Endothelial cell of umbilical vein (primary cell): ENCODE measurements at regions not wholly inside any gene's neighbourhood (a gene's known extent, or its start where the extent isn't known, plus 50 kb on each side); places are given as distances from the start of the nearest gene placed in this dataset.

ENCODE experiments used
- BruUV-seq: library from RNA; stranded (reverse); fragments of 400-500 nt; replicated peaks from 2 replicates; lab custom pipeline; 2021; lab: Mats Ljungman, UMichigan
- CTCF ChIA-PET: fragments of 300-600, 350-600 bp; sonication (Branson Sonifier 250); formaldehyde crosslinking; loops from one replicate; lab custom pipeline; 2021; ENCODE audit warnings: antibody characterized with exemption, inconsistent platforms; lab: Charles Lee
- POLR2A ChIA-PET: fragments of 300-600, 350-600 bp; sonication (Branson Sonifier 250); formaldehyde crosslinking; loops from one replicate; lab custom pipeline; 2021; ENCODE audit warnings: antibody characterized with exemption, inconsistent platforms; lab: Charles Lee
- DNase-seq: peaks from one replicate; pipeline ENCODE4 v3.0.0-alpha.2; 2011; ENCODE audit warnings: low read depth, low spot score
- FAIRE-seq: peaks from 2 replicates; lab custom pipeline; 2011; peaks lifted over from hg19 to GRCh38; lab: Jason Lieb, UNC
- H2AFZ ChIP-seq: 2 replicates; pipeline ENCODE4 v1.6.0; 2012; ENCODE audit warnings: low read depth, low read length, control low read depth, inconsistent platforms
- H3K27ac ChIP-seq: 2 replicates; pipeline ENCODE4 v1.5.1; 2011; ENCODE audit warnings: low read depth, mild to moderate bottlenecking, control low read depth, low read length, moderate library complexity; ENCODE audit not compliant: insufficient read depth
- H3K27me3 ChIP-seq, 2 experiments: 2 replicates each; pipeline versions ENCODE4 v1.6.0 to v1.6.1; 2011; ENCODE audit warnings: low read length in 2 of 2, mixed read lengths in 1 of 2; ENCODE audit not compliant: control insufficient read depth in 2 of 2, insufficient read depth in 2 of 2
- H3K36me3 ChIP-seq, 2 experiments: 2 replicates in 1 of 2; 3 replicates in 1 of 2; pipeline ENCODE4 v1.5.1; 2011; ENCODE audit warnings: low read length in 2 of 2, mild to moderate bottlenecking in 1 of 2, moderate library complexity in 1 of 2; ENCODE audit not compliant: control insufficient read depth in 2 of 2, insufficient read depth in 2 of 2; ENCODE audit errors: extremely low read depth in 1 of 2
- H3K4me1 ChIP-seq: 3 replicates; pipeline ENCODE4 v1.5.1; 2011; ENCODE audit warnings: mild to moderate bottlenecking, low read length; ENCODE audit not compliant: control insufficient read depth, insufficient read depth; ENCODE audit errors: extremely low read depth
- H3K4me2 ChIP-seq: 2 replicates; pipeline ENCODE4 v1.6.1; 2011; ENCODE audit warnings: low read length, control low read depth, mixed read lengths; ENCODE audit not compliant: insufficient read depth
- H3K4me3 ChIP-seq, 3 experiments: fragments of 200-600 bp in 1 of 3; sonication (generic), shearing (Covaris generic) in 1 of 3; replicated peaks in 1 of 3; 2 replicates each; pipeline ENCODE4 v1.5.1; 2011 to 2016; ENCODE audit warnings: control low read depth in 3 of 3, low read length in 3 of 3, mild to moderate bottlenecking in 2 of 3, inconsistent platforms in 1 of 3, low read depth in 1 of 3, moderate library complexity in 1 of 3; ENCODE audit not compliant: insufficient read depth in 1 of 3
- H3K79me2 ChIP-seq: 2 replicates; pipeline ENCODE4 v1.6.0; 2012; ENCODE audit warnings: low read length, inconsistent platforms; ENCODE audit not compliant: control insufficient read depth, insufficient read depth
- H3K9ac ChIP-seq: replicated peaks from 2 replicates; pipeline ENCODE3; 2011; ENCODE audit warnings: low read length, control low read depth; ENCODE audit not compliant: insufficient read depth; ENCODE audit errors: extremely low read depth
- H3K9me1 ChIP-seq: replicated peaks from 3 replicates; pipeline ENCODE4 v1.6.0; 2011; ENCODE audit warnings: mild to moderate bottlenecking, low read length; ENCODE audit not compliant: control insufficient read depth, insufficient read depth; ENCODE audit errors: extremely low read depth
- H3K9me3 ChIP-seq: replicated peaks from 2 replicates; pipeline ENCODE4 v1.5.1; 2012; ENCODE audit warnings: low read length, inconsistent platforms; ENCODE audit not compliant: control insufficient read depth, insufficient read depth
- H4K20me1 ChIP-seq: replicated peaks from 2 replicates; pipeline ENCODE3; 2011; ENCODE audit warnings: mild to moderate bottlenecking, low read length; ENCODE audit not compliant: control insufficient read depth, insufficient read depth; ENCODE audit errors: extremely low read depth
- CTCF ChIP-seq, 2 donors: IDR thresholded peaks; 1 replicate in 1 of 2; 2 replicates in 1 of 2; pipeline ENCODE4 v1.5.1; 2011; ENCODE audit warnings: low read length in 2 of 2, mild to moderate bottlenecking in 2 of 2, moderate library complexity in 2 of 2, control low read depth in 1 of 2, inconsistent platforms in 1 of 2, low read depth in 1 of 2; ENCODE audit not compliant: insufficient read depth in 1 of 2; ENCODE audit errors: extremely low read depth in 1 of 2
- EZH2 ChIP-seq: IDR thresholded peaks from 2 replicates; pipeline ENCODE4 v1.6.1; 2012; ENCODE audit warnings: borderline replicate concordance, low read depth, mild to moderate bottlenecking, moderate library complexity, low read length, inconsistent platforms; ENCODE audit not compliant: severe bottlenecking
- FOS ChIP-seq: IDR thresholded peaks from 2 replicates; pipeline ENCODE4 v1.6.1; 2011; ENCODE audit warnings: mild to moderate bottlenecking, low read length, moderate library complexity, borderline replicate concordance; ENCODE audit not compliant: insufficient read depth
- GATA2 ChIP-seq: IDR thresholded peaks from 2 replicates; pipeline ENCODE4 v1.7.0; 2011; ENCODE audit warnings: low read depth, mild to moderate bottlenecking, moderate library complexity, mixed read lengths, low read length; ENCODE audit not compliant: insufficient read length, insufficient read depth
- MYC ChIP-seq: IDR thresholded peaks from one replicate; pipeline ENCODE4 v1.6.1; 2011; ENCODE audit warnings: mild to moderate bottlenecking, low read depth, low read length
- POLR2A ChIP-seq: IDR thresholded peaks from 2 replicates; pipeline ENCODE4 v1.6.1; 2012; ENCODE audit warnings: low read depth, mild to moderate bottlenecking, control low read depth, low read length
- POLR2AphosphoS5 ChIP-seq: IDR thresholded peaks from 2 replicates; pipeline ENCODE4 v1.6.1; 2012; ENCODE audit warnings: low read depth, mild to moderate bottlenecking, control low read depth, low read length, moderate library complexity; ENCODE audit not compliant: insufficient read depth
- dilution Hi-C: fragments of 300-500 bp; cut with MboI; formaldehyde crosslinking; loops from one replicate; pipeline ENCODE4 v1.15.0; 2019; ENCODE audit warnings: low sequenced_read_pairs; ENCODE audit not compliant: extremely low pct_ligation_motif_present
- intact Hi-C: fragments of 100-400 bp; cut with micrococcal nuclease; formaldehyde crosslinking; loops from one replicate; pipeline ENCODE4 v1.10.0; 2022

- H3K79me2 ChIP-seq = no peaks in the 10 kb centered on the region
- ChIA-PET CTCF (no interaction called here), POLR2A (no interaction called here)
- dilution Hi-C loops = no loop called here
- no peaks in the 10 kb centered on the region for H3K36me3 ChIP-seq
- no peaks in the 10 kb centered on the region for H3K27me3 ChIP-seq
- no peaks in the 10 kb centered on the region for H3K9me1 ChIP-seq
- H3K4me3 ChIP-seq = no peak overlapping the region
- DNase-seq (no peak), FAIRE-seq (no peak)
- intact Hi-C loops = no loop called here
- H3K4me1 ChIP-seq = no peaks in the 10 kb centered on the region
- H2AFZ ChIP-seq = no peak overlapping the region
- TF ChIP-seq GATA2 = no peak
- TF ChIP-seq CTCF (IDR thresholded peaks at IDR 0.05; ENCODE audit: extremely low read depth in 1 of 2, insufficient read depth in 1 of 2, low read depth in 1 of 2, low read length in 2 of 2) = no peak
- TF ChIP-seq EZH2 = no peak
- no peak for TF ChIP-seq POLR2A
- TF ChIP-seq MYC = no peak
- no peak overlapping the region for H3K27ac ChIP-seq
- BruUV-seq = no TSS peak
- no peak overlapping the region for H3K4me2 ChIP-seq
- H3K9me3 ChIP-seq = no peaks in the 10 kb centered on the region
- H4K20me1 ChIP-seq = no peaks in the 10 kb centered on the region
- no peak overlapping the region for H3K9ac ChIP-seq
These were observed 1641.5 kb upstream of the ZEB2 start for GRCh38 chr2:146161256-146161882.

GRCh38 chr2:146158072-146158674 lies 1638.3 kb upstream of the ZEB2 start:
- Histone ChIP-seq H3K79me2 (no peaks in the 10 kb centered on the region), H3K36me3 (no peaks in the 10 kb centered on the region), H4K20me1 (no peaks in the 10 kb centered on the region), H3K9ac (no peak overlapping the region), H2AFZ (no peak overlapping the region), H3K27ac (no peak overlapping the region), H3K4me2 (no peak overlapping the region), H3K4me1 (no peaks in the 10 kb centered on the region), H3K9me3 (no peaks in the 10 kb centered on the region), H3K4me3 (no peak overlapping the region), H3K27me3 (no peaks in the 10 kb centered on the region), H3K9me1 (no peaks in the 10 kb centered on the region)
- no TSS peak for BruUV-seq
- FAIRE-seq (no peak), DNase-seq (no peak)
- CTCF ChIA-PET = no interaction called here
- intact Hi-C loops (no loop called here), dilution Hi-C loops (no loop called here)
- POLR2A ChIA-PET = no interaction called here
- no peak for TF ChIP-seq CTCF (IDR thresholded peaks at IDR 0.05; ENCODE audit: extremely low read depth in 1 of 2, insufficient read depth in 1 of 2, low read depth in 1 of 2, low read length in 2 of 2)
- TF ChIP-seq FOS = no peak
- no peak for TF ChIP-seq GATA2
- TF ChIP-seq MYC = no peak
- TF ChIP-seq POLR2AphosphoS5 = no peak
- no peak for TF ChIP-seq EZH2
